ENCODE measurements at regions not wholly inside any gene's neighbourhood (a gene's known extent, or its start where the extent isn't known, plus 50 kb on each side); places are given as distances from the start of the nearest gene placed in this dataset.

GRCh38 chr12:115213538-115214016 lies 529.6 kb upstream of the TBX3 start:
- no peak for DNase-seq
- Mint-ChIP-seq H3K36me3 (ENCODE audit: low read depth) (peaks cover 9% of the 10 kb centered on the region; the same call in 1 of the 2 replicates), H3K4me1 (ENCODE audit: low read depth) (peaks cover 12% of the 10 kb centered on the region; the same call in 1 of the 2 replicates), H3K9me3 (no peaks in the 10 kb centered on the region), H3K4me3 (no peak overlapping the region), H3K27me3 (ENCODE audit: insufficient read depth) (peaks cover 7% of the 10 kb centered on the region), H3K27ac (no peak overlapping the region)
- TF ChIP-seq CTCF (IDR thresholded peaks at IDR 0.05) = no peak

- Mint-ChIP-seq H3K36me3 (ENCODE audit: low read depth) (peaks cover 9% of the 10 kb centered on the region; the same call in 1 of the 2 replicates), H3K9me3 (no peaks in the 10 kb centered on the region), H3K27ac (no peak overlapping the region), H3K4me1 (ENCODE audit: low read depth) (peaks cover 8% of the 10 kb centered on the region; the same call in 1 of the 2 replicates), H3K27me3 (ENCODE audit: insufficient read depth) (peaks cover 7% of the 10 kb centered on the region), H3K4me3 (no peak overlapping the region)
- no peak for DNase-seq
- TF ChIP-seq CTCF (IDR thresholded peaks at IDR 0.05) = no peak
Measured at GRCh38 chr12:115213118-115213517, 529.1 kb upstream of the TBX3 start.

- Mint-ChIP-seq H3K9me3 (no peaks in the 10 kb centered on the region), H3K4me1 (ENCODE audit: low read depth) (peaks cover under 1% of the 10 kb centered on the region; the same call in 1 of the 2 replicates), H3K27ac (no peak overlapping the region), H3K36me3 (ENCODE audit: low read depth) (peaks cover 9% of the 10 kb centered on the region; the same call in 1 of the 2 replicates), H3K27me3 (ENCODE audit: insufficient read depth) (peaks cover 7% of the 10 kb centered on the region), H3K4me3 (no peak overlapping the region)
- TF ChIP-seq CTCF (IDR thresholded peaks at IDR 0.05) = no peak
- DNase-seq = no peak
Measured at GRCh38 chr12:115212356-115212755, 528.4 kb upstream of the TBX3 start.

GRCh38 chr12:115210533-115211252 lies 526.7 kb upstream of the TBX3 start:
- H3K27ac Mint-ChIP-seq = no peak overlapping the region
- H3K4me3 Mint-ChIP-seq = no peak overlapping the region
- H3K36me3 Mint-ChIP-seq (ENCODE audit: low read depth) = peaks cover 9% of the 10 kb centered on the region; the same call in 1 of the 2 replicates
- DNase-seq = no peak
- TF ChIP-seq CTCF (IDR thresholded peaks at IDR 0.05) = no peak
- no peaks in the 10 kb centered on the region for H3K9me3 Mint-ChIP-seq
- peaks cover 9% of the 10 kb centered on the region for H3K27me3 Mint-ChIP-seq (ENCODE audit: insufficient read depth)
- peaks cover 3% of the 10 kb centered on the region for H3K4me1 Mint-ChIP-seq (ENCODE audit: low read depth)

GRCh38 chr12:115209230-115209629 lies 525.3 kb upstream of the TBX3 start:
- H3K4me1 Mint-ChIP-seq (ENCODE audit: low read depth) = peaks cover 16% of the 10 kb centered on the region
- no peak overlapping the region for H3K4me3 Mint-ChIP-seq
- no peaks in the 10 kb centered on the region for H3K9me3 Mint-ChIP-seq
- H3K27me3 Mint-ChIP-seq (ENCODE audit: insufficient read depth) = peaks cover 9% of the 10 kb centered on the region
- no peak for DNase-seq
- H3K27ac Mint-ChIP-seq = no peak overlapping the region
- TF ChIP-seq CTCF (IDR thresholded peaks at IDR 0.05) = no peak
- H3K36me3 Mint-ChIP-seq (ENCODE audit: low read depth) = peaks cover 9% of the 10 kb centered on the region; the same call in 1 of the 2 replicates
